A673 (cell line): ENCODE measurements at regions not wholly inside any gene's neighbourhood (a gene's known extent, or its start where the extent isn't known, plus 50 kb on each side); places are given as distances from the start of the nearest gene placed in this dataset.

ENCODE experiments used
- BruUV-seq: library from RNA; stranded (reverse); fragments of 400-500 nt; replicated peaks from 2 replicates; lab custom pipeline; 2021; lab: Mats Ljungman, UMichigan
- CTCF ChIA-PET: fragments of 300-600 bp; sonication (Branson Sonifier 250); formaldehyde crosslinking; loops from one replicate; lab custom pipeline; 2022; ENCODE audit warnings: antibody characterized with exemption; lab: Charles Lee
- POLR2A ChIA-PET: fragments of 300-600 bp; sonication (Branson Sonifier 250); formaldehyde crosslinking; loops from one replicate; lab custom pipeline; 2022; ENCODE audit warnings: antibody characterized with exemption; ENCODE audit not compliant: low non-redundant PET; lab: Charles Lee
- DNase-seq: peaks from one replicate; pipeline ENCODE4 v3.0.0-alpha.2; 2015; ENCODE audit warnings: low spot score
- H3K27ac ChIP-seq: fragments of 200-600 bp; sonication (generic); 2 replicates; pipeline ENCODE4 v1.5.1; 2016; ENCODE audit warnings: mixed run types, low read depth, mild to moderate bottlenecking, mixed read lengths, antibody characterized with exemption, low read length; ENCODE audit not compliant: poor library complexity, severe bottlenecking
- H3K27me3 ChIP-seq: fragments of 200-600 bp; sonication (generic); replicated peaks from 2 replicates; pipeline ENCODE4 v1.6.1; 2017; ENCODE audit warnings: mixed run types, low read depth, mild to moderate bottlenecking, mixed read lengths, antibody characterized with exemption, low read length; ENCODE audit not compliant: insufficient read depth, poor library complexity
- H3K36me3 ChIP-seq: fragments of 200-600 bp; sonication (generic); 2 replicates; pipeline ENCODE4 v1.6.1; 2016; ENCODE audit warnings: mixed run types, mild to moderate bottlenecking, mixed read lengths, antibody characterized with exemption, low read length; ENCODE audit not compliant: insufficient read depth, poor library complexity, severe bottlenecking
- H3K4me1 ChIP-seq: fragments of 200-600 bp; sonication (generic); 2 replicates; pipeline ENCODE4 v1.6.1; 2017; ENCODE audit warnings: mixed run types, mild to moderate bottlenecking, mixed read lengths, antibody characterized with exemption, low read length; ENCODE audit not compliant: insufficient read depth, poor library complexity, severe bottlenecking
- H3K4me3 ChIP-seq: fragments of 200-600 bp; sonication (generic); 2 replicates; pipeline ENCODE4 v1.5.1; 2016; ENCODE audit warnings: low read depth, mixed run types, mild to moderate bottlenecking, mixed read lengths, low read length; ENCODE audit not compliant: poor library complexity, severe bottlenecking
- H3K9me3 ChIP-seq: fragments of 200-600 bp; sonication (generic); 2 replicates; pipeline ENCODE4 v1.6.1; 2016; ENCODE audit warnings: mixed run types, low read depth, mild to moderate bottlenecking, mixed read lengths, antibody characterized with exemption, low read length; ENCODE audit not compliant: poor library complexity, severe bottlenecking
- CTCF ChIP-seq: fragments of 300-800, 200-600 bp; sonication (generic); conservative IDR thresholded peaks from 2 replicates; pipeline ENCODE4 v1.5.1; 2017; ENCODE audit warnings: low read depth, mild to moderate bottlenecking, antibody characterized with exemption, low read length, moderate library complexity, mixed read lengths
- EZH2 ChIP-seq: fragments of 200-600 bp; sonication (generic); IDR thresholded peaks from 2 replicates; pipeline ENCODE4 v1.6.1; 2017; ENCODE audit warnings: borderline replicate concordance, low read depth, mild to moderate bottlenecking, mixed read lengths, antibody characterized with exemption, low read length; ENCODE audit not compliant: poor library complexity, severe bottlenecking
- intact Hi-C: fragments of 100-400 bp; cut with micrococcal nuclease; formaldehyde crosslinking; loops from one replicate; pipeline ENCODE4 v1.10.0; 2022; ENCODE audit not compliant: unreplicated experiment

GRCh38 chr3:160094562-160094961 is 105.9 kb downstream of the IL12A start:
- Histone ChIP-seq H3K4me3 (no peak overlapping the region), H3K27ac (no peak overlapping the region), H3K36me3 (no peaks in the 10 kb centered on the region), H3K9me3 (no peaks in the 10 kb centered on the region), H3K4me1 (no peaks in the 10 kb centered on the region), H3K27me3 (no peaks in the 10 kb centered on the region)
- TF ChIP-seq CTCF (no peak), EZH2 (no peak)
- no TSS peak for BruUV-seq
- ChIA-PET CTCF (no interaction called here), POLR2A (no interaction called here)
- intact Hi-C loops, result no loop called here
- DNase-seq, result no peak

GRCh38 chr3:160097478-160097877 is 108.8 kb downstream of the IL12A start:
- BruUV-seq, result no TSS peak
- Histone ChIP-seq H3K27ac (no peak overlapping the region), H3K9me3 (no peaks in the 10 kb centered on the region), H3K27me3 (no peaks in the 10 kb centered on the region), H3K4me1 (no peaks in the 10 kb centered on the region), H3K4me3 (no peak overlapping the region), H3K36me3 (no peaks in the 10 kb centered on the region)
- CTCF ChIA-PET, result no interaction called here
- POLR2A ChIA-PET, result no interaction called here
- intact Hi-C loops, result no loop called here
- DNase-seq, result no peak
- TF ChIP-seq EZH2, result no peak
- TF ChIP-seq CTCF, result no peak

- H3K4me3 ChIP-seq, result no peak overlapping the region
- intact Hi-C loops, result no loop called here
- no peaks in the 10 kb centered on the region for H3K4me1 ChIP-seq
- H3K27me3 ChIP-seq, result no peaks in the 10 kb centered on the region
- ChIA-PET CTCF (no interaction called here), POLR2A (no interaction called here)
- H3K9me3 ChIP-seq, result no peaks in the 10 kb centered on the region
- BruUV-seq, result no TSS peak
- peak; percentile 33 for DNase-seq
- H3K36me3 ChIP-seq, result no peaks in the 10 kb centered on the region
- no peak overlapping the region for H3K27ac ChIP-seq
- no peak for TF ChIP-seq EZH2
- TF ChIP-seq CTCF, result no peak
Measured at GRCh38 chr3:160098261-160098908, 109.8 kb downstream of the IL12A start.
